HUDEP-2 (cell line): ENCODE measurements at regions not wholly inside any gene's neighbourhood (a gene's known extent, or its start where the extent isn't known, plus 50 kb on each side); places are given as distances from the start of the nearest gene placed in this dataset.

ENCODE experiments used
- DNase-seq, 76 experiments: peaks; one replicate each; lab custom pipeline; 2025; ENCODE audit not compliant: unreplicated experiment in 76 of 76; lab: John Stamatoyannopoulos, UW

DNA sequence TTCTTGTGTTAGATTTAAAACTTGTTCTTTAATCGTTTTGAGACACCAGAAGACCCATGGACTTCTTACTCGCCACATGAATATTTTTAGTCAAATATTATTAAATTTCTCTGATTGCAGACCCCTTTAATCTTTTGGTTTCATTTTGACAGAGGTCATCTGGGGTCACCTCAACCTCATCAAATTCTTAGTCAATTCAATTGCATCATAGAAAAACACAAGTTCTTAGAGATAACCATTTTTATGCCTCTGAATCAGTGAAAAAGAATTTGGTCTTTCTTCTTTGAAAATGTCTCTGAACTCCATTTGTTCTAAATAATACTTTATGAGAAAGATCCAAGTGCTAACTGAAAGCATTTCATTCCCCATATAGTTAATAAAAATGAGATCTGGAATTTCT, 55.2 kb upstream of the CBLN4 start:
- no peak for DNase-seq

GRCh38 chr20:56069016-56069415, 63.7 kb upstream of the CBLN4 start:
- DNase-seq: no peak

DNA sequence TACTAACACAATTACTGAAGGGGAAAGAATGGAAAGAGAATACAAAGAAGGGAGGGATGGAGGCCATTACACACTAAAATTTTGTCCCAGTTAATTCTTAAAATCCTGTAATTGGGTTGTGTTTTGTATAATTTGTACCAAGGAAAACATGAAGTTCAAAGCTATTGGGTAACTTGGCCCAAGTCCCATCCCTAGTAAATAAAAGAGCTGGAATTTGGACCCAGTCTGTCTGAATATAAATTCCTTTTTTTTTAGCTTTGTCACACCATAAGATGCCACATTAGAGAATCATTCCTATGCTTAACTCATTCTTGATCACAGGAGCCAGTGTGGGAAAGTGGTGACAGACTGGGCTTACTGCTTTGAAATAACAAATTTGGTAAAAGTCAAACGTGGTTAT, 66.8 kb upstream of the CBLN4 start:
- DNase-seq: no peak

- no peak for DNase-seq
These were observed 83.1 kb upstream of the CBLN4 start for GRCh38 chr20:56088375-56088774.

DNA sequence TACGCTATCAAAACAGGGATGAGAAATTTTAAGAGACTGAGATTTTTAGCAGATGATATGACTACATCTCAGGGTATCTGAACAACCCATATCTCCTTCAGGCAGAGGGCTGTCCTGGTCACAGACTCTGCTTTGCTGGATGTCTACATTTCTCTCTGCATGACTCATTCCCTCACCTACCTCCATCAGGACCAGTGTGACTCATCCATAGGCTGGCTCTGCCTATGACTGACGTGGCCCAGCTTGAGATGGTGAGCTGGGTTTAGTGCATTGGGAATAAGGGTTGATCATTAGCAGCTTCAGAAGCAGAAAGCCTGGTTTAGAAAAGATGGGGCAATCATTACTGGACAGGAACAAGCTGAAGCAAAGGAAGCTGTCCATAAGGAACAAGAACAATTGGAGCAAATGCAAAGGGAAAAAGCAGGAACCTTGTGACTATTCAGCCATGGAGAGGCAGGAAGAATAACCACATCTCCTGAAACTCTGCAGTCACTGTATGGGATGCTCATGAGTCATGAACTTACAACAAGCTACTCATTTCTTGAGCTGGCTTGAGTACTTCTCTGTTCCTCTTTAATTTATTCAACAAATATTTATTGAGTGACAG, 86.4 kb upstream of the CBLN4 start:
- no peak for DNase-seq

- DNase-seq: no peak
These were observed 88.9 kb upstream of the CBLN4 start for GRCh38 chr20:56094228-56094627.

DNA sequence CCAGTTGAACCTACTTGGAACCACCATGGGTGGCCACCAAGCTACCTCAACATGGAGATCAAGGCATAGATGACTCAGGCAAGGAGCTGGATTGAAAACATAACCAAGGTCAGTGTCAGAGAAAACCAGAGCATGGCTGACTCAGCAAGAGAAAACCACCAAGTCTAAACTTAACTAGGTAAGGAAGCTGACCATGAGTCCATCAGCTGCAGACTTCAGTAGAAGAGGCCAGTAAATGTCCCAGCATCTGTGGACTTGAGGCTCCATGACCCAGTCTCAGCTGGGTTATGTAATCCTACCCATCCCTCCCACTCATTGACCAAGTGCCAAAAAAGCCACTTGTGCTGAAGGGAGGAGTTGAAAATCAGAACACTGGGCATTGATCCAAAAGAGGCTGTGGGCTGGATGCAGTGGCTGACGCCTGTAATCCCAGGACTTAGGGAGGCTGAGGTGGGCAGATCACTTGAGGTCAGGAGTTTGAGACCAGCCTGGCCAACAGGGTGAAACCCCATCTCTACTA, 93.7 kb upstream of the CBLN4 start:
- DNase-seq: peak in 1 of 76 experiments; percentile 1

GRCh38 chr20:56111961-56112730, 106.8 kb upstream of the CBLN4 start:
- no peak for DNase-seq

- no peak for DNase-seq
These were observed 112.0 kb upstream of the CBLN4 start for GRCh38 chr20:56117350-56117749.

GRCh38 chr20:56121850-56122249, 116.5 kb upstream of the CBLN4 start:
- DNase-seq: no peak

DNA sequence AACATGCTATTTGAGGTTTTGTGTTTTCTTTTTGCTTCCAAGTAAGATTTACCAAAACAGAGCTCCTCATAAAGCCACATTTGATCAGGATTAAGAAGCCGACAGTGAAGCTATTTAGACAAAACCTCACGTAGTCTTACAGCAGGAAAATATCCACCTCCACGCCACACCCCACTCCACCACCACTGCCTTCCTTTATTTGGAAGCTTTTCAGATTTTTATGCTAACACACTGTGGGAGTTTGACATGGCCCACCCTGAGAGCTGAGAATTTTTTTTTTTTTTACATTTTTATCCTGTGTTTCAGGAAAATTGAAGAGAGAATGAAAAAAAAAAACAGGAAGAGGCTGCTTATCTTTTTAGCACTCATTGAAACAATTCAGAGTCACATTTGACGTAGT, 104.8 kb upstream of the MC3R start:
- no peak for DNase-seq

- DNase-seq: no peak
These were observed 96.7 kb upstream of the MC3R start for GRCh38 chr20:56151834-56152233.

DNA sequence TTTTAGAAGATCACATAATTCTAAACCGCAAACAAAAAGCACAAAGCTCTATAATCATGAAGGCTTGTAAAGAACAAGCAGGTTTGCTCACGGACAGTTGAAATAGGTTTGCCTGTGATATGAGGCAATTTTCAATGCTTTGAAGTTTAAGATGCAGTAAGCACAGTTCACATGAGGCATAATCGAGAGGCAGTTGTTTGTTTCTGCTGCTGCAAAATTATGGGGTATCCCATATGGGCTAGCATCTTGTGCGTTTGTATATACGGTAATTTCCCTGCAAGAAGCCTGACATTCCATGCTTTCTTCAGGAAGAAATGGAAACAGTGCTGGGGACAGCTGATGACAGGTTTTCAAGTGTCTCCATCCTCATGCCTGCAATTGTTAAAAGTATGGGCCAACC, 94.6 kb upstream of the MC3R start:
- DNase-seq: no peak

- DNase-seq: no peak
These were observed 92.9 kb upstream of the MC3R start for GRCh38 chr20:56155625-56156024.

DNA sequence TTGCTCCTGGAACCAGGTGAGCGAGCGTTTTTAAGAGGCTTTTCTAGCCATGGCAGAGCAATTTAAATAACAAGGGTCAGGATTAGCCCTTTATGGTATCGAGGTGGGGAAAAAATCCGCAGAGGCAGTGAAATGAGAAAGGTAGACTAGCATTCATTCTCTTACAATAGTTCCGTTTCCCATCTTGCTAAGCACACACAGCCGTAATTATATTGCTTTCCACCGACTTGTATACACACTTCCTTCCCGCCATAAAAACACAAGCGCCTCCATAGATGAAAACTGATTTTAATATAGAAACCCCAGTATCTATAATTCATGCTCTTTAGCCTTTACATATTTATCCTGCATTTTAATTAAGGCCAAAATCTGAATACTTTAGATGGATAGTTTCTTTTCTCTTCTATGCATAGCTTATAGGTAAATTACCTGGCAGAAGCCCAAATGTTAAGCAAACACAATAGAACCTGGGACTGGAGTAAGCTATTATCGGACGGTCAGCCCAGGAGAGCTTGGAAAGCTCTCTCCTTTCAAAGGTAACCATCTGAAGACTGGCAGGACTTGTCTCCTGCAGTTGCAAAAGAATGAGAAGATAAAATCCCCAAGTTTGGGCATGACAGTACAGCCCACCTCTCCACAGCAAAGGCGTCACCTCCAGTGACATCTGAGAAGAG, 90.9 kb upstream of the MC3R start:
- DNase-seq: no peak

- no peak for DNase-seq
These were observed 90.0 kb upstream of the MC3R start for GRCh38 chr20:56158489-56158888.

DNA sequence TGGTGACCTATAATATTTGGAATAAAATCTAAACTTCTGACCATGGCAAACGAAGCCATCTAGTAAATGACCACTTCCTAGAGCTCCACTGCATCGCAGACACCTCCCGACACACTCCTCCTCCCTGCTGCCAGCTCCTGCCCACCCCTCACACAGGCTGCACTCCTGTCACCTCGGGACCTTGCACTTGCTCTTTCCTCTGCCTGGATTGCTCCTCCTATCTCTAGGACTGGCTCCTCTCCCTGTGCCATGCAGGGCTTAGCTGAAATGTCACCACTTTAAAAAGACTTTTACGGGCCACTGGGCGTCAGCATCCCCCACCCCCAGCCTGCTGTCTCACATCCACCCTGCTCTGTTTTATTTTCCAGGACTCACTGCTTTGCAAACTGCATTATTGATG, 87.6 kb upstream of the MC3R start:
- no peak for DNase-seq

GRCh38 chr20:56163806-56164205, 84.7 kb upstream of the MC3R start:
- DNase-seq: no peak

- DNase-seq: no peak
These were observed 81.6 kb upstream of the MC3R start for GRCh38 chr20:56166781-56167465.

- peak in 4 of 76 experiments; percentile 7 to 21 (median 18) for DNase-seq
These were observed 77.2 kb upstream of the MC3R start for GRCh38 chr20:56171087-56172012.
